Thoracic aorta (tissue), 2 donors: ENCODE measurements at regions not wholly inside any gene's neighbourhood (a gene's known extent, or its start where the extent isn't known, plus 50 kb on each side); places are given as distances from the start of the nearest gene placed in this dataset.
"Not testable (repeated sequence)": the region's sequence is repeated elsewhere in the genome, so short reads cannot be mapped to it uniquely, and the experiment has no call there.

Experiments
- ATAC-seq: fragments of 150-250 bp; one replicate; pipeline ENCODE4 v1.8.0; 2017; ENCODE audit warnings: low read depth; ENCODE audit not compliant: insufficient number of reproducible peaks, low FRiP score
- DNase-seq: peaks from one replicate; pipeline ENCODE4 v3.0.0-alpha.2; 2020; ENCODE audit warnings: low spot score
- H3K27ac ChIP-seq, 2 donors: fragments of 200-600 bp; sonication (generic); 1 replicate in 1 of 2; 2 replicates in 1 of 2; pipeline ENCODE4 v1.5.1; 2016; ENCODE audit warnings: mild to moderate bottlenecking in 2 of 2, moderate library complexity in 2 of 2
- H3K27me3 ChIP-seq: fragments of 200-600 bp; sonication (generic); replicated peaks from 2 replicates; pipeline ENCODE4 v1.6.0; 2016; ENCODE audit warnings: mild to moderate bottlenecking; ENCODE audit not compliant: insufficient read depth
- H3K36me3 ChIP-seq: fragments of 200-600 bp; sonication (generic); one replicate; pipeline ENCODE4 v1.5.1; 2016
- H3K4me1 ChIP-seq, 2 donors: fragments of 200-600 bp; sonication (generic); 1 replicate in 1 of 2; 2 replicates in 1 of 2; pipeline versions ENCODE4 v1.5.1 to v1.6.0; 2016; ENCODE audit warnings: low read depth in 2 of 2, mild to moderate bottlenecking in 1 of 2; ENCODE audit not compliant: control insufficient read depth in 1 of 2
- H3K4me3 ChIP-seq: fragments of 200-600 bp; sonication (generic); 2 replicates; pipeline ENCODE4 v1.5.1; 2016; ENCODE audit warnings: mild to moderate bottlenecking
- H3K9me3 ChIP-seq: fragments of 200-600 bp; sonication (generic); 2 replicates; pipeline ENCODE4 v1.5.1; 2016
- CTCF ChIP-seq: fragments of 200-600 bp; sonication (generic); IDR thresholded peaks from one replicate; pipeline ENCODE4 v1.5.1; 2019; ENCODE audit warnings: antibody characterized with exemption

DNA sequence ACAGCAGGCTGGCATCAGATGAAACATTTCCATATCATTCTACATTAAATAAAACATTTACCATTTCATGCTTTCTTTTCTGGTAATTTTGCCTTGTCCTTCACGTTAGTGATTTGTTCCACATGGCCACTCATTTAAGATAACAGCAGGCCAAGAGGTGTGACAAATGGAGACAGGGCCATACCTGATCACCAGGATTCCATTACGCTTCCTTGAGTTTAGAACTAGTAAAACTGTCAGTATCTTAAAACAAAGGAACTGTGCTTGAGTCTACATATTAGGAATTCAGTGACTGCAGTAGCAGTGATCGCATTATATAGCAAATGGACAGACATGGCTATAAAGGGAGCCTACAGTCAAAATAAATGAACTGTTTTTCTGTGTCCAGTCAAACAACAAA, 155.1 kb upstream of the FSHR start:
- no peak overlapping the region for H3K27ac ChIP-seq
- no peaks in the 10 kb centered on the region for H3K27me3 ChIP-seq
- ATAC-seq = no peak
- no peak overlapping the region for H3K4me3 ChIP-seq
- H3K9me3 ChIP-seq = no peaks in the 10 kb centered on the region
- TF ChIP-seq CTCF = no peak
- no peaks in the 10 kb centered on the region for H3K4me1 ChIP-seq
- no peak for DNase-seq
- H3K36me3 ChIP-seq = no peaks in the 10 kb centered on the region

DNA sequence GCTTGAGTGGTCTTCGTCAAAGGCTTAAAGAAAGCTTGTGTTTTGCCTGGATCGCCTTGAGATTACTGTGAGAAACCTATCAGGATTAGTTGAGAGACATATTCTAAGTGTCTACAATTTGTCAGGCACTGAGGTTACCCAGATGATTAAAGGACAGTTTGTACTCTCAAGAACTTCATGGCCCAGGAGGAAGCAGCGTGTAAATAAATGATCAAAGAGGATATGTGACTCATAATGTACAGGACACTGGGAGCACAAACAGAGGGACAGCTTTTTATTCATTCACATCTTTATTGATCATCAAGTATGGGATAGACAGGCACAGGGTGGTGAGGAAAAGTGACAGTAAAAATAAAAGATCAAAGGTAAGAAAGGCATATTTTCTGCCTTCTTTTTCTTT, 152.6 kb upstream of the FSHR start:
- ATAC-seq (no peak), DNase-seq (no peak)
- Histone ChIP-seq H3K4me3 (no peak overlapping the region), H3K4me1 (no peaks in the 10 kb centered on the region), H3K36me3 (no peaks in the 10 kb centered on the region), H3K27ac (no peak overlapping the region), H3K27me3 (no peaks in the 10 kb centered on the region), H3K9me3 (no peaks in the 10 kb centered on the region)
- no peak for TF ChIP-seq CTCF

DNA sequence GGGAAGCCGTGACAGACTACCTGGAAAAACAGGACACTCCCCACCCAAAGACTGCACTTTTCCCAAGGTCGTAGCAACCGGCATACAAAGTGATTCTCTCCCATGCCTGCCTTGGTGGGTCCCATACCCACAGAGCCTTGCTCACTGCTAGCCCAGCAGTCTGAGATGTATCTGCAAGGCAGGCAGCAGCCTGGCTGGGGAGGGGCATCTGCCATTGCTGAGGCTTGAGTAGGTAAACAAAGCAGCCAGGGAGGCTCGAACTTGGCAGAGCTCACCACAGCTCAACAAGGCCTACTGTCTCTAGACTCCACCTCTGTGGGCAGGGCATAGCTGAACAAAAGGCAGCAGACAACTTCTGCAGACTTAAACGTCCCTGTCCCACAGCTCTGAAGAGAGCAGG, 144.4 kb upstream of the FSHR start:
- not testable (repeated sequence) for DNase-seq, ATAC-seq, H3K36me3 ChIP-seq, H3K27me3 ChIP-seq, H3K4me1 ChIP-seq, H3K4me3 ChIP-seq, H3K27ac ChIP-seq, H3K9me3 ChIP-seq

GRCh38 chr2:49298230-49298629, 143.9 kb upstream of the FSHR start:
- TF ChIP-seq CTCF = no peak
- DNase-seq (no peak), ATAC-seq (no peak)
- no peaks in the 10 kb centered on the region for H3K9me3 ChIP-seq
- H3K36me3 ChIP-seq = no peaks in the 10 kb centered on the region
- H3K27me3 ChIP-seq = no peaks in the 10 kb centered on the region
- no peaks in the 10 kb centered on the region for H3K4me1 ChIP-seq
- H3K4me3 ChIP-seq = no peak overlapping the region
- H3K27ac ChIP-seq = no peak overlapping the region

- H3K27ac ChIP-seq = no peak overlapping the region
- no peaks in the 10 kb centered on the region for H3K27me3 ChIP-seq
- ATAC-seq (no peak), DNase-seq (no peak)
- no peaks in the 10 kb centered on the region for H3K36me3 ChIP-seq
- H3K4me1 ChIP-seq = no peaks in the 10 kb centered on the region
- no peaks in the 10 kb centered on the region for H3K9me3 ChIP-seq
- TF ChIP-seq CTCF = no peak
- no peak overlapping the region for H3K4me3 ChIP-seq
Observed at GRCh38 chr2:49296107-49296867, 142.0 kb upstream of the FSHR start.

GRCh38 chr2:49294225-49294624, 139.9 kb upstream of the FSHR start:
- DNase-seq = no peak
- Histone ChIP-seq H3K4me1 (no peaks in the 10 kb centered on the region), H3K27ac (no peak overlapping the region), H3K36me3 (no peaks in the 10 kb centered on the region), H3K9me3 (no peaks in the 10 kb centered on the region), H3K4me3 (no peak overlapping the region), H3K27me3 (no peaks in the 10 kb centered on the region)
- no peak for ATAC-seq
- no peak for TF ChIP-seq CTCF
